NCI-H146 treated with DMSO at 0.1 percent for 48 hours (cell line): ENCODE measurements at regions not wholly inside any gene's neighbourhood (a gene's known extent, or its start where the extent isn't known, plus 50 kb on each side); places are given as distances from the start of the nearest gene placed in this dataset.
"Not testable (repeated sequence)": the region's sequence is repeated elsewhere in the genome, so short reads cannot be mapped to it uniquely, and the experiment has no call there.

Experiments
- DNase-seq: peaks from one replicate; lab custom pipeline; 2025; ENCODE audit not compliant: unreplicated experiment; lab: John Stamatoyannopoulos, UW

DNA sequence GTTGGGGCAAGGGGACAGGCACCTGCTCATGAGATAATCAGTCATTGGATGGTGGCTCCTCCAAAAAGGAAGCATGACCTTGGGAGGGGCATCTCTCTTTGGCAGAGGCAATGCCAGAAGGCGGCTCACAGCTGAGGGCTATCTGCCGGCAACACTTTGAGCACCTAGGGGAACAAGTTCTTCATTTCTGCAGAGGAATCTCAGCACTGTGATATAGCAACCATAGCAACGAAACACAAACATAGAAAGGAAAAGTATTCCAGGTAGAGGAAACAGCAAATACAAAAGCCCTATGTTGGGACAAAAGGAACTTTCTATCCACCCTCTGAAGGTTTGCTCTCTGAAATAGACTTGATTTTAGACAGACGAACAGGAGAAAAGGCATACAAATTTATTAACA, 89.1 kb upstream of the NEDD4L start:
- DNase-seq, result no peak

DNA sequence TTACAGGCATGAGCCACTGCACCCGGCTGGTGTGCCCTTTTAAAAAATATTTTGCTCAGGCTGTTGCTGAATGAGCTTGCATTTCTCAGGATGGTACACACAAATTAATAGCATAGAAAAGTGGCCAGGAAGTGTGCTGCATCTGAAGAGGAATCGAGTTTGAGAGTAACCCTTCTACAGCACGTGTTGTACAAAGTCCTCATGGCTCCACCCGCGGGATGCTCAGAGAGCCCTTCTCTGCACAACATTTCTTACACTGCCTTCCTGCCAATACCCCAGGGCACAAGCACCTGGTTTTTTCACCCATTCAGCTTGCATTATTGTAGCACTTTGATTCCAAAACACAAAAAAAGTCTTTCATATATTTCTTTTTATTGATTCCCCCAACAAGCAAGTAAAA, 90.1 kb upstream of the NEDD4L start:
- DNase-seq, result no peak

GRCh38 chr18:57951999-57952774, 91.8 kb upstream of the NEDD4L start:
- DNase-seq, result no peak

GRCh38 chr18:57951117-57951796, 92.8 kb upstream of the NEDD4L start:
- DNase-seq, result no peak

DNA sequence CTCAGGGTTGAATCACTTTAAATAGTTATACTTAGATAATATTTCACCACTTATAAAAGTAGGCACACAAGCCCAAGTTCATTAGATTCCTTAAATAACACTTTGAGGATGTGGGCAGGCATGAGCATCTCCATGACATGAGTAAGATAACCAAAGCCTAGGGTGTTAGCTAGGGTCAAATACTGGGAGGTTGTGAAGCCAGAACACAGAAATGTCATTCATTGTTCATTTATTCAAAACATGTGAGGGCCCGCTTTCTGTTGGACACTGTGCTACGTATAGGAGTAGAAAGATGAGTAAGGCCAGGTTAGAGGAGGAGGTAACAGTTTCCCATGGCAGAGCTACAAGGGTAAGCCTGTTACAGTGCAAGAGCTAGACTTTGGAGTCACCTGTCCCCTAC, 93.5 kb upstream of the NEDD4L start:
- no peak for DNase-seq

- DNase-seq, result not testable (repeated sequence)
Measured at GRCh38 chr18:57949335-57949734, 94.7 kb upstream of the NEDD4L start.

DNA sequence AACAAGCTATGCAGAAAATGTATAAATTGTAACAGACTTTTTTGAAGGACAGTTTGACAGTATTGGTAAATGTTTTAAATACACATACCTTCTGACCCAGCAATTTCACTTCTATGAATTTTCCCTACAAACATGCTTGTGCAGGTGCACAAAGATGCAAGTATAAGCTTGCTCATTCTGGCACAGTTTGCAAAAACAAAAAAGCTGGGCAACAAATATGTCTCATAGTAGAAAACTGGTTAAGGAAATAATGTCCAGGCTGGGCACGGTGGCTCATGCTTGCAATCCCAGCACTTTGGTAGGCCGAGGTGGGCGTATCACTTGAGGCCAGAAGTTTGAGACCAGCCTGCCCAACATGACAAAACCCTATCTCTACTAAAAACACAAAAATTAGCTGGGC, 96.9 kb upstream of the NEDD4L start:
- no peak for DNase-seq

DNA sequence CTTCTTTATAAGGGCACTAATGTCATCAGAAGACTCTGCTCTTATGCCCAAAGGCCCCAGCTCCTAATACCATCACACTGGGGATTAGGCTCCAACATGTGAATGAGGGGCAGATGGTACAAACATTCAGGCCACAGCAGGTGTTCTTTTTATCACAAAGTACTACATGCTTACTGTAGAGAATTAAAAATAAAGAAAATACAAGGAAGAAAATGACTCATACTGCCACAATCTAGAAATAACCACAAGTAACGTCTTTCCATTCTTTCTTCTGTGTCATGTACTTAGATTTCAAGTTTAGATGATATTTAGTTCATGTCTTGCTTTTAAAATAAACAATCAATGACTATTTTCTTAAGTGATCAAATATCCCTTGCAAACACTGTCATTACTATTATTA, 100.3 kb upstream of the NEDD4L start:
- DNase-seq, result peak; percentile 62

GRCh38 chr18:57942493-57942892, 101.5 kb upstream of the NEDD4L start:
- DNase-seq, result no peak

DNA sequence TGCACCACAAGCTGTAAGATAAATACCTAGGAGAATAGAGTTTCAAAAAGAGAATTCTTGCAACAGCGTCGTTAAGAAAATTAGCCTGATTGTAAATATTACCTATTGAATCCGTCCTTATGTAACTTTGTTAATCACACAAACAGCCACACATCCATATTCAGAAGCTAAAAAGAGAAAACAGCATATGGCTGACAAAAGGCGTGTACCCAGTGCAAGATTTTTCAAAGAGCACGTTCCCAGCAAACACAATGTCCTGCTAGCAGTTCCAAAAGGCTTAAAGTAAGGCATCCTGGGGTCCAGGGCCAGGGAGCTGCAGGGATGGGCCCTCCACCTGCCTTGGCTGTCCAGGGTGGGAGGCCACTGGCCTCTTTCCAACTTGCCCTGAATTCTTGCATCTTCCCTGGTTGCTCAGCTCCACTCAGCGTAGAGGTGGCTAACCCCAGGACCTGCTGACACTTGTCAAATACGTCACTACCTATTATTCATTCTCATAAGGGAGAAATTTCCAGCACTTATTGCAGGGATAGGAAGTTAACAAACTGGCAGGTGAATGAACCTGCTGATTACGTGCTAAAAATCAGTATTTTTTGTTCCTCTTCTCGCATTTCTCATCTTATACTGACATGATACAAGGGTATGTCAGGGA, 102.1 kb upstream of the NEDD4L start:
- DNase-seq, result no peak

GRCh38 chr18:57940166-57940660, 103.8 kb upstream of the NEDD4L start:
- DNase-seq, result no peak

DNA sequence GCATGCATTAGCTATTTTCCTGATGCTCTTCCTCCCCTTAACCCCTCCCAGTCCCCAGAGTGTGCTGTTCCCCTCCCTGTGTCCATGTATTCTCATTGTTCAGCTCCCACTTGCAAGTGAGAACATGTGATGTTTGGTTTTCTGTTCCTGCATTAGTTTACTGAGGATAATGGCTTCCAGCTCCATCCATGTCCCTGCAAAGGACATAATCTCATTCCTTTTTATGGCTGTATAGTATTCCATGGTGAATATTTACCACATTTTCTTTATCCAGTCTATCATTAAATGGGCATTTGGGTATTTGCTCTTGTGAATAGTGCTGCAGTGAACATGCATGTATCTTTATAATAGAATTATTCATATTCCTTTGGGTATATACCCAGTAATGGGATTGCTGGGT, 109.7 kb upstream of the NEDD4L start:
- not testable (repeated sequence) for DNase-seq

GRCh38 chr18:57931038-57931437, 113.0 kb upstream of the NEDD4L start:
- no peak for DNase-seq

DNA sequence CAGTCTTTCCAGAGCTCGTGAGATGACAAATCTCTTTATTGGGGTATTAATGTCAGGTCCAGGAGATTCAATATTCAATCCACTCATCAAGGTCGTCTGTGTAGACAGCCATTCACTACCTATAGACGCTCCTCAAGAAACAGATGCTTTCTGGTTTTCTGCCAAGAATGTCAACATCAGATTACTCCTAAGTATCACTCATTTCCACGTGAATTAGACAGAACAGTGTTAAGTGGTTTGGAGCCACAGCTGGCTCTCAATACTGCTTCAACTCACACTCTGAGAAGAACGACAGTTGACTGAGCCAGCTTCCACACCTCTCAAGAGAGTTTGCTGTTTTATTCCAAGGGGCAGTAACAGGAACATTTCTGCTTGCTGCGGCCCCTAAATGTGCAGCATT, 113.5 kb upstream of the NEDD4L start:
- DNase-seq, result no peak

- DNase-seq, result no peak
Measured at GRCh38 chr18:57929922-57930321, 114.1 kb upstream of the NEDD4L start.

- no peak for DNase-seq
Measured at GRCh38 chr18:57928466-57928865, 115.6 kb upstream of the NEDD4L start.

- DNase-seq, result no peak
Measured at GRCh38 chr18:57927511-57927910, 116.5 kb upstream of the NEDD4L start.

DNA sequence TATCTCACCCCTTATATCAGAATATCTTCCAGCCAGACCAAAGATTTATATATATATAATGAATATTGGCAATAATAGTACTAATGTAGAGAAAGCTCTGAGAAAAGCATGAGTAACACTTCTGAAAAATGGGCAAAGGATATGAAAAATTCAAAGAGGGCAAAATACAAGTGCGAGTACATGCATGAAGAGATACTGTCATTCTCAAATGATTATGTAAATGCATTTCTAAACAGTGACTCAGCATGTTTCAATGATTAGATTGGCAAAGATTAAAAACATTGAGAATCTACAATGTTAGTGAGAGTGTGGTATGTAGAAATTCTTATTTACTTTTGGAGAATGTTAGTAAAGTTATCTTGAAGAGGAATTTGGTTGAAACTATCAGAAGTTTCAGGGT, 118.3 kb upstream of the NEDD4L start:
- DNase-seq, result no peak

GRCh38 chr18:57923611-57924010, 120.4 kb upstream of the NEDD4L start:
- DNase-seq, result no peak

DNA sequence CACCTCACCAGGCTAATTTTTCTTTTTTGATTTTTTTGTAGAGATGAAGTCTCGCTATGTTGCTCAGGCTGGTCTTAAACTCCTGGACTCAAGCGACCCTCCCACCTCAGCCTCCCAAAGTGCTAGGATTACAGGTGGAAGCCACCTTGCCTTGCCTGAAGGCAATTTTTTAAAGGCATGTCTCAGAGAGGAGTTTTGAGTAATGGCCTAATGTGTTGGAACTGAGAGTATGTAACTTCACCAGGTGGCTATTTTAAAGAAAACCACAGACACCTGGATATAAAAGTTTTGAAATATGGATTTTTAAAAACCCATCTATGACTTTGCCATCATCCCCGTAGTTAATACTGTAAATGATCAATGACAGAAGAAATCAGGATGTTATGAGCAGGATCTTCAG, 119.8 kb upstream of the ATP8B1 start:
- no peak for DNase-seq

- no peak for DNase-seq
Measured at GRCh38 chr18:57921708-57922107, 118.6 kb upstream of the ATP8B1 start.

DNA sequence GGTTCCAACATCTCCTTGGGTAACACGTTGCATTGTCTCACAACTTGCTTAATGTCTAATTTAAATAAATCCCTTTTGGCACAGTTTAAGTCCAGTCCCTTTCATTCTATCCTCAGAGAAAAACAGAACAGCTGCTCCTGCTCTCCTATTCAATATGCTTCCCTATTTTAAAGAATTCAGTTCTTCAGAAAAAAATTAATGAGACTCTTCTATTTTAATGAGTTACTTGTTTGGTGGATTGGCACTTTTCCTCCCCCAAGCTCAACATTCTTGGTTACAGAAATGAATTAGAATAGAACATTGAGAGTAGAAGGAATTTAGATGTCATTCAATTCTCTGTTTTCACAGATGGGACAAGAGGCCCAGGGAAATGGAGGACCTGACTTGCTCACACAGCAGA, 116.9 kb upstream of the ATP8B1 start:
- DNase-seq, result no peak
